HG03520 (cell line): ENCODE measurements at regions not wholly inside any gene's neighbourhood (a gene's known extent, or its start where the extent isn't known, plus 50 kb on each side); places are given as distances from the start of the nearest gene placed in this dataset.
"Not testable (repeated sequence)": the region's sequence is repeated elsewhere in the genome, so short reads cannot be mapped to it uniquely, and the experiment has no call there.

Experiments
- ATAC-seq: cut with Tn5 transposase; IDR thresholded peaks from one replicate; pipeline ENCODE4 v1.9.1; 2021; ENCODE audit warnings: mild to moderate bottlenecking, moderate library complexity; ENCODE audit not compliant: unreplicated experiment

DNA sequence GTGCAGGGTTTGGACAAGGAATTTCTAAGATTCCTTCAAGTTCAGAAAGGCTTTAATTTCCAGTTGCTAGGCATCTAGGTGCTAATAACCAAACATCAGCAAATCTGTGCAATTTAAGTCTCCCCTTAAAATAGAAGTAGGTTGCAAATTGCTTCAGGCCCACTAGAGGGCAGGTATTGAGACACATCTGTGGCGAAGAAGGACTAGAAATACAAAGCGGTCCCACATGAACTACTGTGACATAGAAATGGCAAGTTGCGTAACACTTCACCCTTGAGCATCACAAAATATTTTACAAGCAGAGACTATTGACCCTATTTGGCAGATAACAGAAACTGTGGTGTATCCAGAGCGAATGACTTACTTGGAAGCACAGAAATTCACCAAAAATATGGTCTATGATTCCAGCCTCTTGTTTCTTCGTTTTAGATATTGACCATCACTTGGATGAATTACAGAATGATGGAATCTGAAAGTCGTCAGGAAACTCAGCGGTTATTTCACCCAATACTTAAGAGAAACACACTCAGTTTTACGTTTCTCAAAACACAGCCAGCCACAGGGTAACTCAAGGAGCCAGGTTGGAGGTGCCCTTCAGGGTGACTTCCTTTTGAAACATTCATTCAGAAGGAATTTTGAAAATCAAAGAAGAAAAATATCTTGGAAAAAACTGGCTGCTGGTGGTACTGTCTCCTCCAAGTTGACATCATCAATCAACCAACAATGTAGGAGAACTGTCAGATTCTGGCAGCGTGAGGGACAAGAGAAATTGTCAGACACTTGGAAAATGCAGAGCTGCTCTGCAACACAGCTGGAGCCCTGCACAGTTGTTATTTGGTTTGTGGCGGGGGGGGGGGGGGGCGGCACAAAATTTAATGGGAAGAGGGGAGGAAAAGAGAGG is 256.3 kb upstream of the MINDY3 start:
- ATAC-seq: peak; percentile 53

DNA sequence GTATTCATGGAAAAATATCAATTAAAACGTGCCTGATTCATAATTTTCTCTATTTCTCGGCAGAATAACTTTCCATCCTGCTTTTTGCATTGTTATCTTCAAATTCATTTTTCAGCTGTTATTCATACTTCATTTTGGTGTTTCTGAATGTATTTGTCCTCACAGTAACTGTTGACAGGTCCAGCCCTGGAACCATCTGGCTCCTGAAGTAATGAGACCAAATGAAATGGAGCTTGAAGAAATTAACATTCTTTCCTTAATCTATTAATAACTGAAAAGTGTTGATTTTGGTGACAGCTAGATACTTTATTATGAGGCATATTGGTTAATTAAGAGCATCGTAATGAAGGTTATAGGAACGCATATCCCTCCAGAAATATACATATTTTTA is 257.0 kb upstream of the MINDY3 start:
- no peak for ATAC-seq

DNA sequence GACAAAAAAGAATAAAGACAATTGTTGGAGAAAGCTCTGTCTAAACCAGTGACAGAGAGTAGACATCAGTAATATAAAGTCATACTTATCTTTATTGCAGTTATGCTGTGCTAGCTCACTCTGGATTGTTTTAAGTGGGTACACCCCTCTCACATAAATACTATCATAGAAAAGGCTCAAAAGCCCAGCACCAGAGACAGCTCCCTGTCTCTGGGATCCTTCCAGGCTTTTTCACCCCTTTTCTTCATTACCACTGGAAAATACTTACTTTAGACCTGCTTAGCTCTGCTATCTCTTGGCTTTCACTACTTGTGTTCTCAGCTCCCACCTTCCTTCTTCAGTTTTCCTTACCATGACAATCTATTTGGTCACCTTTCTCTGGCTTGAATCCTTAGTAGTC is 259.1 kb upstream of the MINDY3 start:
- ATAC-seq: no peak

DNA sequence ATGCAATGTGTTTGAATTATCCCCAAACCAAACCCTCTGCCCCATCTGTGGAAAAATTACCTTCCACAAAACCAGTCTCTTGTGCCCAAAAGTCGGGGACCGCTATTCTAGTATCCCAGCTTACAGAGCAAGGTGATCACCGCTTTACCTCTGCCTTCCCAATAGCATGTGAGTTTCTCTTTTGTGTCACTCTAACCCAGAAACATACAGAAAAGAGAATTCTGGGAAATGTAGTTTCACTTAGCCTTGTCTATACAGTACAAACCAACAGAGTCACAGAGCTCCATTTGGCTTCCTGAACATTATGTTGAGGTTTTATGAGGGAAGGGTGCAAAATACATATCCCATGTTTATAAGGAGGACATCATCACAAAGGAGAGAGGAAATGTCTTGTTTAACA is 260.3 kb upstream of the MINDY3 start:
- no peak for ATAC-seq

DNA sequence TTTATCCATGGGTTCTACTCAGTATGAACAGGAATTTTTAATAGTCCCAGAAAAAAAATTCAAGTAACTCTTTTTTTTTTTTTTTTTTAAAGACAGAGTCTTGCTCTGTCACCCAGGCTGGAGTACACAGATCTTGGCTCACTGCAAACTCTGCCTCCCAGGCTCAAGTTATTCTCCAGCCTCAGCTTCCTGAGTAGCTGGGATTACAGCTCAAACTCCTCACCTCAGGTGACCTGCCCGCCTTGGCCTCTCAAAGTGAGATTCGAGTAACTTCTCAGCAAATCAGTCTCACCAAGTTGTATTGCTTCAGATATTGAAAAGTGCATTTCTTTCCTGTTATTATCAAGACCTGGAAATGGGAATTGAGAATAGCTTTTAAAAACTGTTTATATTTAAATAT is 281.2 kb upstream of the MINDY3 start:
- no peak for ATAC-seq

DNA sequence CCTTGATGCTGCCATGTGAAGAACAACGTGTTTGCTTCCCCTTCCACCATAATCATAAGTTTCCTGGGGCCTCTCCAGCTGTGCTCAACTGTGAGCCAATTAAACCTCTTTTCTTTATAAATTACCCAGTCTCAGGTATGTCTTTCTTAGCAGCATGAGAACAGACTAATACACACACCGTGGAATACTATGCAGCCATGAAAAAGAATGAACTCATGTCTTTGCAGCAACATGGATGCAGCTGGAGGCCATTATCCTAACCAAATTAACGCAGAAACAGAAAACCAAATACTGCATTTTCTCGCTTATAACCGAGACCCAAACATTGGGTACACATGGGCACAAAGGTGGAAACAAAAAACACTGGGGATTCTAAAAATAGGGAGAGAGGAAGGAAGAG is 286.7 kb upstream of the MINDY3 start:
- no peak for ATAC-seq

DNA sequence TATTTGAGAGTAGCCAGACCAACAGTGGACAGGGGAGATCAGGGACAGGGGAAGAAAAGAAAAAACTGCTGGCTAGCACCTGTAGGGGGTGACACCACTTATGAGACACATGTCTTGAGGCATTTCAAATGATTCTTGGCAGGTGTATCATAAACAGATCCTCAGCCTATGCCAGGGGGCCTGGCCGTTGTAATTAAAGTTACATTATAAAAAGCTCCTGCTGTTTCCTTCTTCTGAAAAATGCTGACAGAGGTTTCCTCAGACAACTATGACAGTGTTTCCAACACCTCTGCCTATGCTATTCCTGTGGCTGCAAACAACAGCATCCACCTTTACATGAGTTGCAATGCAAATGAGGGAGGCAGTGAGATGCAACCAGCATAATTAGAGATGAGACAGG is 281.0 kb upstream of the PTER start:
- no peak for ATAC-seq

DNA sequence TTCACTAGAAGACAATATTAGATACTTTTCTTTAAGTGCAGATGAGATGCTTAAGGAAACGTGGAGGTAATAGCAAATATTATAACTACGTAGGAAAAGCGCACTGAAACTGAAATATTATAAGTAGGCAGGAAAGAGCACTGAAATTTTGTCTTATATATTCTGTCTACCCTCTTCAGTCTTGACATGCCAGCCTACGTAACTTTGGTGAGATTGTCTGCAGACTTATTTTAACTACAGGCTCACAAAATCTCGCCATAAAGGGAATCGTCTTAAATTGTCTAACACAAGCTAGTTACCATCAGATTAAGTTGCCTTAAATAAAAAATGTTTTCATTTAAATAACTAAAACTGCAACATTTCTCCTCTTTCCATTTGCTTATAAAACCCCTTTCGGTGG is 280.1 kb upstream of the PTER start:
- ATAC-seq: no peak

DNA sequence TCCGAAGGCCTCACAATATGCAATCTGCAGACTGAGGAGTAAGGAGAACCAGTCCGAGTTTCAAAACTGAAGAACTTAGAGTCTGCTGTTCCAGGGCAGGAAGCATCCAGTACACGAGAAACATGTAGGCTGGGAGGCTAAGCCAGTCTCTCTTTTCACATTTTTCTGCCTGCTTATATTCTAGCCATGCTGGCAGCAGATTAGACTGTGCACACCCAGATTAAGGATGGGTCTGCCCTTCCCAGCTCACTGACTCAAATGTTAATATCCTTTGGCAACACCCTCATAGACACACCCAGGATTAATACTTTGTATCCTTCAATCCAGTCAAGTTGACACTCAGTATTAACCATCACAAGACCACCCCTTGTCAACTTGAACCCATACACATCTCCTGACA is 271.7 kb upstream of the PTER start:
- ATAC-seq: not testable (repeated sequence)

DNA sequence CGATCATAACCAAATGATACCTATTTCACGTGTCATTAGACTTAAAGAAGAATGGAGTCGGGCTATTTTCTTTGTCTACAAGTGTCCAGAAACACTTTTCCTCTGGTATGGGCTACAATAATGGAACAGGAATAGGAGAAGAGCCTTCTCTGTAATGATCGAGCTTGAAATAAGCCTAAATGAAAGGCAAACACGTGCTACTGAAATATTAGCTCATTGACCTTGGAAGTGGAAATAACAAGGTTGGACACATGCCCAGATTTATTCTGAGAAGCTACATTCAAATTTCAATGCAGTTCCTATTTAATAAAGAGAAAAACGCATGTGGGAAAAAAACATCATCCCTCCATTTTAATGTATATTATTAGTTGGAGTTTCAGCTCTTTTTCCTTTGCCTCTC is 254.7 kb upstream of the PTER start:
- no peak for ATAC-seq

DNA sequence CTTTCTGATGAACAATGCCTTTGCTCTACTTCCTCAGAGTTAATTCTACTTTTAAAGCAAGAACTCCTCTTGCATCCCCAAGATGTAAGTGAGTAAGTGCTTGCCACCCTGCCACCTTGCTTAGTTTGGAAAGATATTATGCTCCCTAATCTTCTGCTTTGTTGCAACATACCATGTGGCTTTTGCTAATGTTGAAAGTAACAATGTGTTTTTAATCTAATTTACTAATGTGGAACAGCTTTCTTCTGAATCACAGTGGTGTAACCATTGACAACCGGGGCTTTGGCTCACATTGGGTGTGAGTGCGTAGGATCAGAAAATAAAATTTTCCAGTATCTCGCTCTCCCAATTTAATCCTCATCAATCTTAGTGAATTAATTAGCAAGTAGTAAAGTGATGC is 254.1 kb upstream of the PTER start:
- ATAC-seq: no peak

DNA sequence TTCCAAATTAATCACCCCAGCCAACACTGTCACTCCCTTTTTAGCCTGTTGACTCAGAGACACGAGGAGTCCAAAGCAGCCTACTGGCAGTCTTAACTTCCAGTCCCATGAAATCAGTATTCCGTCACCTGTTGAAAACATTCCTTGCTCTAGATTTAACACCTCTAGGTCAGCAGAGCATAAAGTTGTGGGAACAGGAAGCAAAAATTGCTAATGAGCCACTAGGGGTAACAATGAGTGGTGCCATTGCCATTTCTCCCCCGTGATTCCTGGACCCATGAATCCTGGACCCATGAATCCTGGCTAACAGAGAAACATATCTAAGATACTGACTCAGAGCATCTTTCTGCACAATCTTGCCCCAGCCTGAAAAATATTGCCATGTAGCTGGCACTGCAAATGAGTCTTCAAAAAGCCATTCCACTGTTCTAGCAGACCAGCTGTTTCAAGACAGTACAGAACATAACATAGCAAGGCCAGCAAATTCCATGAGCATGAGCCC is 252.7 kb upstream of the PTER start:
- no peak for ATAC-seq

DNA sequence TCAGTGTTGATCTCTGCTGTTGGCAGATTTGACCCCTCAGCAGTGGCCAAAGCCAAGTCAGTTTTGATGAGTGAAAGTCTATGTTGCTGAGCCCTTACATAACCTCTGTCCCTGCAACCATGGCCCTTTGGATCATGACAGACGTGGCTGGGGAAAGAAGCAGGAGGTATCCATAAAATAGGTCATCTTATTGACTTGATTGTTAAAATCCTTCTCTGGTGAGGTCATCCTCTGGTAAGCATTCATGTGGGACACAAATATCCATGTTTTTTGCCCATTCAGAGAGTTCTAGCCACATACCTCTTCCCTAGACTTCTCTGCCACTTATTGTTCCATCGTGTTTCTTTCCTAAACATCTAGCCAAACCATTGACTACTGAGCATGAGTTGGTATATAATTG is 251.9 kb upstream of the PTER start:
- no peak for ATAC-seq

DNA sequence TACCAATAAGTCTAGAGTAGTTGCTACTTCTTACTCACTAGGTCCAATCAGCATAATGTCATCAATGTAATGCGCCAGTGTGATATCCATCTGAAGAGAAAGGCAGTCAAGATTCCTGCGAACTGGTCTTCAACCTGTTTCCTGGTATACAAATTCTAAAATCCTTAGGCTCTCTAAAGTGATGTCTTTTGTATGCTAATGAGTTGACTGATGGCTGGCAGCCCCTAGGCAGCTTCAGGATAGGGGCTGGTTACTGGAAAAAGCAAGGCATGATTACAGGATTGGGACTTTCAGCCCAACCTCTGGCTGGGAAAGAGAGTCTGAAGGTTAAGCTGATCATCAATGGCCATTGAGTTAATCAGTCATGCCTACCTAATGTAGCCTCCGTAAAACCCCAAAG is 250.2 kb upstream of the PTER start:
- ATAC-seq: no peak

DNA sequence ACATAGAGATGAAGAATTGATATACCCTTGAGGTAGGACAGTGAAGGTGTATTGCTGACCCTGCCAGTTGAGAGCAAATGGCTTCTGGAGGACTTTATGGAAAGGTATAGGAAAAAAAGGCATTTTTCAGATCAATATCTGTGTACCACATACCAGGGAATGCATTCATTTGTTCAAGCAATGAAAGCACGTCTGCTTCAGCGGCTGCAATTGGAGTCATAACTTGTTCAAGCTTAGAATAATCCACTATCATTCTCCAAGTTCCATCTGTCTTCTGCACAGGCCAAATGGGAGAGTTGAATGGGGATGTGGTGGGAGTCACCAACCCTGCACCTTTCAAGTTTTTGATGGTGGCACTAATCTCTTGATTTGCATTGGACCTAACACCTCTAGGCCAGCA is 249.6 kb upstream of the PTER start:
- no peak for ATAC-seq

DNA sequence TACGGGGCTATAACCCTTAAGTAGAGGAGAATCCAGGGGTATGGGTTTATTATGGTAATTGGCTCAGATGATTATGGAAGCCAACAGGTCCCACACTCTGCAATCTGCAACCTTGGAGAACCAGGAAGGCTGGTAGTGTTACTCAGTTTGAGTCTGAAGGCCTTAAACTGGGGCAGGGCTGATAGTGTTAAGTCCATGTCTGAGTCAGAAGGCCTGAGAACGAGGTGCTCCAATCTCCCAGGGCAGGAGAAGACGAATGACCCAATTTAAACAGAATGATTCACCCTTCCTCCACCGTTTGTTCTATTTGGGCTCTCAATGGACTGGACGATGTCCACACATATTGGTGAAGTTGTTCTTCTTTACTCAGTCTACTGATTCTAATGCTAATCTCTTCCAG is 244.5 kb upstream of the PTER start:
- ATAC-seq: no peak

DNA sequence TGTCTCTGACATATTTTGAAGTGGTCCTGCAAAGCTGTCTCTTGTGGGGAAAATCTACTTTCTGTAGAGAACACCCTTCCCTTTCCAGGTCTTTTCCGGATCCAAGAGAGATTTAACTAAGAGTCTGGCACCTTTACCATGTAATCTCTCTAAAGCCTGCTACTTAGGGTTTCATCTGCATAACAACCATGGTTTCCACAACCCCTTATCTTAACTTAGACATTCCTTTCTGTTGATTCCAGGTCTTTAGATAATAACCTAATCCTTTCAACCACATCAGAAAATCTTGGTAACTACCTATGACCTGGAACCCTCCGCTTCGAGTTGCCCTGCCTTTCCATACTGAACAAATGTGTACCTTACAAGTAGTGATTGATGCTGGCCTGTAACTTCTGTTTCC is 243.6 kb upstream of the PTER start:
- ATAC-seq: no peak

DNA sequence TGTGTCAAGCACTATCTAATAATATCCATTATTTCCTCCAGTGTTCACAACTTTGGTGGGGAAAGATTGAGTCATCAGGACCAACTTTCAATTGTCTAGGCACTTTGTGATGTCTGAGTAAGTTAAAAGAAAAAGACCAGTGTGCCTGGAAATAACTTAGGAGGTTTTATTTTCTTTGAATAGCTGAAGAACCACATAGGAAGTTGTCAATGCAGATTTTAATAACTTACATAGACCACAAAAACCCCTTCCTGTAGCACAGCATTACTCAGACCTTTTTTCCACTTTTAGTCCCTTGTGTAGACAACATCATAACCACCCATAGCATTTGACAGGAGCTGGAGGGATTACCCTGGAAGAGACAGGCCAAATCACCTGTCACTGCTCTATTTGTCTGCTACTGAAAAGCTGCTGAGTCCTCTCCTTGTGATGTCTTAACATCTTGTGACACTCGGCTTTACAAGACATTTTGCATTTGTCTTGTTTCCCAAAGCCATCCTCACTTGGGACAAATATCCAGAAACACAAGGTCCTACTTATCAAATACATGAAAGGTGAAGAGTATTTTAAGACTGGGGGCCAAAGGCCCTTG is 241.5 kb upstream of the PTER start:
- peak; percentile 88 for ATAC-seq

DNA sequence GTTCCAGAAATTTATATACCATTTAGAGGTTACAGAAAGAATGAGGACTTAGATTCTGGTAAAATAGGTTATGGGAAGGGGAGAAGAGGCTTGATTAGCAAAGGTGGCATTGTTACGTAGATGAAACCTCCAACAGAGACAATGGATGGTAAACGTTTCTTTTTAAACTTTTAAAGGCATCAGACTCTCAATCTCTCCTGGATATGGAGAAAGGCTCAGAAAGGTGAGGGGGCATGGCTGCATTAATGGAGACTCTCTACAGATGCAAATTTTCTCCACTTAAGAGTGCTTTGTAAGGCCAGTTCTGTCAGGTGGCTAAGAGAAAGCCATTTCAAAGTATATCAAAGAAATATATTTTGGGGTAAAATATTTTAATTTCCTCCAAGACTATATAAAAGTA is 240.9 kb upstream of the PTER start:
- no peak for ATAC-seq

DNA sequence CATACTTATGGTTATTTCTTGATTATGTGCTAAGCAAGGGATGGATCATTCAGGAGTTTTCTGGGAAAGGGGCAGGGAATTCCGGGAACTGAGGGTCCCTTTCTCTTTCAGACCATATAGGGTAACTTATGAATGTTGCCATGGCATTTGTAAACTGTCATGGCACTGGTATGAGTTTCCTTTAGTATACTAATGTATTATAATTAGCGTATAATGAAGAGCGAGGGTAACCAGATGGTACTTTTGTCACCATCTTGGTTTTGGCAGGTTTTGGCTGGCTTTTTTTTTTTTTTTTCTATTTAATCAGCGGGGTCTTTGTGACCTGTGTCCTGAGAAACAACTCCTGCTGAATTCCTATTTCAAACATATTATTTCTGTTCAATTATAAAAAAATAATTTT is 237.6 kb upstream of the PTER start:
- ATAC-seq: no peak

DNA sequence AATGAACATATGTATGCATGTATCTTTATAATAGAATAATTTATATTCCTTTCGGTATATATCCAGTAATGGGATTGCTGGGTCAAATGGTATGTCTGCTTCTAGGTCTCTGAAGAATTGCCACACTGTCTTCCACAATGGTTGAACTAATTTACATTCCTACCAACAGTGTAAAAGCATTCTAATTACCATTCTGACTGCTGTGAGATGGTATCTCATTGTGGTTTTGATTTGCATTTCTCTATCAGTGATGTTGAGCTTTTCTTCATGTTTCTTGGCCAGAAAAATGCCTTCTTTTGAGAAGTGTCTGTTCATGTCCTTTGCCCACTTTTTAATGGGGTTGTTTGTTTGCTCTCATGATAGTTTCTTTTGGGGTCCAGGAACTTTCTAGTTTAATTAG is 213.2 kb upstream of the PTER start:
- ATAC-seq: not testable (repeated sequence)

DNA sequence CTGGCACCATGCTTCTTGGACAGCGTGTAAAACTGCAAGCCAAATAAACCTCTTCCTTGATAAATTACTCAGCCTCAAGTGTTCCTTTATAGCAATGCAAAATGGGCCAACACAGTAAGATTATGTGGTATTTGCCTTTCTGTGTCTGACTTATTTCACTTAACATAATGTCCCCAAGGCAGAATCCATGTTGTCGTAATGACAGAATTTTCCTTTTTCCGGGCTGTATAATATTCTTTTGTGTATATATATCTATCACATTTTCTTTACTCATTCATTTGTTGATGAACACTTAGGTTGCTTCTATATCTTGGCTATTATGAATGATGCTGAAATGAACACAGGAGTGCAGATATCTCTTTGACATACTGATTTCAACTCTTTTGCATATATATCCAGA is 209.1 kb upstream of the PTER start:
- no peak for ATAC-seq

DNA sequence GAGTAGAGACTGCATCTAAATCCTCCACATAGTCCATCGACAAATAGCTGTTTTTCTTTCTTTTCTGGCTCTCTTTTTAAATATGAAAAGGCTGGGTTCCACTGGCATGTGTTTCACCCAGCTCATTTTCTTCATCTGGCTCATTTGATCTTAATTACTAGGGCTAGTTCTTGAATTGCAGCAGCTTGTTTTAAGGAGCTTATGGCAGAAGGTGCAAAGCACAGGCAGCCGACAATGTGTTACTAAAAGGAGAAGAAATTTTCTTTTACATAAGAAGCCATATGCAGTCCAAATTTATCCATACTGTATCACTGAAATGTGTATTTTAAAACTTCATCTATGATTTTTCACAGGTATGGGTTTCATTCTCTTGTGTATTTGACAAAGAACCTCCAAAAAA is 205.6 kb upstream of the PTER start:
- no peak for ATAC-seq
